Gastrocnemius medialis (tissue), 4 donors: ENCODE measurements at regions not wholly inside any gene's neighbourhood (a gene's known extent, or its start where the extent isn't known, plus 50 kb on each side); places are given as distances from the start of the nearest gene placed in this dataset.

Experiments
- POLR2A ChIP-seq, 2 donors: fragments of 450-650 bp; IDR thresholded peaks; one replicate each; pipeline ENCODE4 v1.6.1; 2017; ENCODE audit warnings: antibody characterized with exemption in 2 of 2, mild to moderate bottlenecking in 2 of 2, moderate library complexity in 2 of 2
- TF ChIP-seq, protein P1 (sequence below), 5 experiments: fragments of 450-650 bp in 3 of 5; fragments of 200-600 bp in 2 of 5; sonication (generic) in 2 of 5; IDR thresholded peaks in 4 of 5; conservative IDR thresholded peaks in 1 of 5; 1 replicate in 4 of 5; 2 replicates in 1 of 5; pipeline ENCODE4 v1.5.1; 2016 to 2019; ENCODE audit warnings: antibody characterized with exemption in 5 of 5, mild to moderate bottlenecking in 3 of 5, moderate library complexity in 3 of 5

DNA sequence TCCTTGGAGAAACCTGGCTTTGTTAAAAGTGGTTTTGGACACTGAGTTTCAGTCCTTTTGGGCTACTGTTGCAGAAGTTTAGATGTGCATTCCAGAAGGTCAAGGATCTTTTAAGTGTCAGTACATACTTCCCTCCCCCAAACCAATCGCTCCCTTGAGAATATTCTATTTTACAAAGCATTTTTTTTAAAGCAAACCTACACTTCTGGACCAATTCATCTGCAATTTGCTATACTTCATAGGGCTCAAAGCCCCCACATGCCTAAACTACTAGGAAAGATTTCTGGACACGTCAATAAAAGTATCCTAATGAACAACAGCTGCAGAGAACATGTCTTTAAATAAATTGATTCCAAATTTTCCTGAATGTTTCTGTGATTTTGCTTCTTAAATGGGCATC is 157.6 kb downstream of the RDH14 start:
- TF ChIP-seq, protein P1, sequence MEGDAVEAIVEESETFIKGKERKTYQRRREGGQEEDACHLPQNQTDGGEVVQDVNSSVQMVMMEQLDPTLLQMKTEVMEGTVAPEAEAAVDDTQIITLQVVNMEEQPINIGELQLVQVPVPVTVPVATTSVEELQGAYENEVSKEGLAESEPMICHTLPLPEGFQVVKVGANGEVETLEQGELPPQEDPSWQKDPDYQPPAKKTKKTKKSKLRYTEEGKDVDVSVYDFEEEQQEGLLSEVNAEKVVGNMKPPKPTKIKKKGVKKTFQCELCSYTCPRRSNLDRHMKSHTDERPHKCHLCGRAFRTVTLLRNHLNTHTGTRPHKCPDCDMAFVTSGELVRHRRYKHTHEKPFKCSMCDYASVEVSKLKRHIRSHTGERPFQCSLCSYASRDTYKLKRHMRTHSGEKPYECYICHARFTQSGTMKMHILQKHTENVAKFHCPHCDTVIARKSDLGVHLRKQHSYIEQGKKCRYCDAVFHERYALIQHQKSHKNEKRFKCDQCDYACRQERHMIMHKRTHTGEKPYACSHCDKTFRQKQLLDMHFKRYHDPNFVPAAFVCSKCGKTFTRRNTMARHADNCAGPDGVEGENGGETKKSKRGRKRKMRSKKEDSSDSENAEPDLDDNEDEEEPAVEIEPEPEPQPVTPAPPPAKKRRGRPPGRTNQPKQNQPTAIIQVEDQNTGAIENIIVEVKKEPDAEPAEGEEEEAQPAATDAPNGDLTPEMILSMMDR (IDR thresholded peaks at IDR 0.05 in 4 of 5, conservative IDR thresholded peaks at IDR 0.05 in 1 of 5): no peak
- TF ChIP-seq POLR2A (IDR thresholded peaks at IDR 0.05): no peak
